SK-N-MC (cell line): ENCODE measurements at regions not wholly inside any gene's neighbourhood (a gene's known extent, or its start where the extent isn't known, plus 50 kb on each side); places are given as distances from the start of the nearest gene placed in this dataset.

ENCODE experiments used
- EZH2 ChIP-seq: fragments of 200-600 bp; sonication (generic); IDR thresholded peaks from one replicate; pipeline ENCODE4 v1.6.1; 2017; ENCODE audit warnings: antibody characterized with exemption
- POLR2AphosphoS5 ChIP-seq: IDR thresholded peaks from 2 replicates; pipeline ENCODE4 v1.6.1; 2012; ENCODE audit warnings: mild to moderate bottlenecking, low read depth, low read length, borderline replicate concordance

DNA sequence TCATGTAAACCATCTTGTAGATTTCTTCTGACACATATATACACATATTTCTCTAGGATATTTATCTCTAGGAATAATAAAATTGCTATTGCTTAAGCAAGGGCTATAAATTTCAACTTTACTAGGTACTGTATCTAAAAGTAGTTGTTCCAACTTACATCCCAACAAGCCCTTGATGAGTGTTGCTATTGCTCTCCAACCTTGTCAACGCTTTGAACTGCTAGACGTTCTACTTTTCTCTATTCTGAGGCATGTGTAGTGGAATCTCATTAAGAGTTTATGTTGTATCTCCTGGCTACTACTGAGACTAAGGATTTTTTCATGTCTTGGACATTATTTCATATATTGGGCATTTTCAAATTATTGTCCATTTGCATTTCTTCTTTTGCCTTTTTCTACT is 321.5 kb upstream of the SOX5 start:
- no peak for TF ChIP-seq POLR2AphosphoS5
- TF ChIP-seq EZH2: no peak
